Inflammatory macrophage treated with lipopolysaccharide for 4 hours (primary cell): ENCODE measurements at regions not wholly inside any gene's neighbourhood (a gene's known extent, or its start where the extent isn't known, plus 50 kb on each side); places are given as distances from the start of the nearest gene placed in this dataset.
"Not testable (repeated sequence)": the region's sequence is repeated elsewhere in the genome, so short reads cannot be mapped to it uniquely, and the experiment has no call there.

Experiments
- DNase-seq: peaks from one replicate; pipeline ENCODE4 v3.0.0-alpha.2; 2020

DNA sequence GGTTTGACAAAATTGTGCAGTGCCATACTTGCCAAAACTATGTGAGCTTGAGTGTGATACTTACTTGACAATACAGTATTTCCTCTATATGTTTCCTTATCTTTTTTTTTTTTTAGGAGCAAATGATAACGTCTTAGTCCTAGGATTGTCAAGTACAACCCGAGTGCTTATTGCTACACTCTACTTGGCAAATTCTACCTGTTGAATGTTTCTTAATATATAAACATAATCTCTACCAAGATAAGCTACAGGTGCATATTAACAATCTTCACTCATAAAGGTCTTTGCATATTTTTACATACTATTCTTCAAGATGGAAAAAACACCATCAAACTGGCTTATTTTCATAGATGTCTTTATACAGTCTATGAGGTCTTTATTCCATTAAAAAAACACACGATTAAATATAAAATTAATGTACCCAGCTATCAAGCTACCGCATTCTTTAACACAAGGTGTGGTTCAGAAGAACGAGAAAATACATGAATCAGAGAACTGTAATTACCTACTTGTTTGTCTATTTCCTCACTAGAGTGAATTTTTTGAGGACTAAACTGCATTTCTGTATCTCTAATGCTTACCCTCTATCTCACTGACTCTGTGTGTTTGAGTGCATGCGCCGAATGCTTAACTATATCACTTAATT, 76.1 kb upstream of the PDSS1 start:
- DNase-seq, result no peak

DNA sequence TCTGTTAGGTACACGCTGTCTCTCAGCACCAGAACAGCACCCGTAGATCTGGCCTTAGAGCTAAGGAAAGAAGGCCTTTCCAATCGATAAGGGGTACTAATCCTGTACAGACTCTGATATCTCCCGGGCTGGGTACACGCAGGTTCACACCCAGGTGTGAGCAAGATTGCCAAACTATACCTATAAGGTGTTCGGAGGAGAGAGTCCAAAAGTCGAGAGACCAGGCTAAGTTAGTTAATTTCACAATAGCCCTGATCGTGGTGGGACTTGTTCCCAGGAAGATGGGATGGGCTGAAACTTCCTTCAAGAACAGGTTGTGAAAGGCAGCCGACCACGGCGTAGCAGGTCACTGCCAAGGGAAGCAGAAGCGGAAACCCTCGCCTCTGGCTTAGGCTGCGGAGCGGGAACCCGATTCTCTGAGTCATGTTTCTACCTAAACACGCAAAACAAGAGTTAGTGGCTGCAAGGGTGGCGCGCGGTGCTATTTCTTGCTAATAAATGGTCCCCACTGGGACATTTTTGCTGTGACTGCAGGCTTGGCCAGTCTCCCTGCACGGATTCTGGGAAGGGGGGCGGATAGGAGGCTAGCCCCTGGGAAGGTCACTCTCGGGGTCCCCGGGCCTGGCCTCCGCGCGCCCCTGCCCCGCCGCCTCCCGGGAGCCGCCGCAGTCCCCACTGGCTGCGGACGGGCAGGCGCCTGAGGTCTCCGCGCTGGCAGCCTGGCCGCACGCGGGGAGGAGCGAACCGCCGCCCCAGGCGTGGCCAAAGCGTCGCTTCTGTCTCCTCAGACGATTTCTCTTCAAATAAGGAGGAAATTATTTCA, 75.4 kb upstream of the PDSS1 start:
- peak; percentile 75 for DNase-seq

DNA sequence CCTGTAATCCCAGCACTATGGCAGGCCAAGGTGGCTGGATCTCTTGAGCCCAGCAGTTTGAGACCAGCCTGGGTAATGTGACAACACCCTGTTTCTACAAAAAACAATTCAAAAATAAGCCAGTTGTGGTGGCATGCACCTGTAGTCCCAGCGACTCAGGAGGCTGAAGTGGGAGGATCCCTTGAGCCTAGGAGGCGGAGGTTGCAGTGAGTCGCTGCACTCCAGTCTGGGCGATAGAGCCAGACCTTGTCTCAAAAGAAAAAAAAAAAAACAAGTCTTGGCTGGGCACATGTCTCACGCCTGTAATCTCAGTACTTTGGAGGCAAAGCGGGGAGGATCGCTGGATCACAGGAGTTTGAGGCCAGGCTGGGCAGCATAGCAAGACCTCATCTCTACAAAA, 74.6 kb upstream of the PDSS1 start:
- no peak for DNase-seq

DNA sequence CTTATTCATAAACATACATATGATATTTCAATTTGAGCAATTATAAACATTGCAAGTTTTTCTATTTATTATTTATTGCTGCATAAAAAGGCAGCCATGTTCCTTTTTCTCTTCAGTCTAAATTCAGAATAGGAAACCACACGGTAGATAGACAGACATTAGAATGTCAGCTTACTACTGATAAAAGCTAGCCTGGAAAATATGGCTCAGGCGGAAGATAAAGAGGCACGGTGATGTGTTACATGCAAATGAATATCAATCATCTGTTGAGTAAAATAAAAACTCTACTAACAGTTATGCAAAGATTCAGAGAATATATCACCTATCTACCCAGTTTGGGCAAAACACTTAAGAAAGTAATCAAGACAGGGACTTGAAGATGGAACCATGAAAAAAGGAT, 73.5 kb upstream of the PDSS1 start:
- no peak for DNase-seq

DNA sequence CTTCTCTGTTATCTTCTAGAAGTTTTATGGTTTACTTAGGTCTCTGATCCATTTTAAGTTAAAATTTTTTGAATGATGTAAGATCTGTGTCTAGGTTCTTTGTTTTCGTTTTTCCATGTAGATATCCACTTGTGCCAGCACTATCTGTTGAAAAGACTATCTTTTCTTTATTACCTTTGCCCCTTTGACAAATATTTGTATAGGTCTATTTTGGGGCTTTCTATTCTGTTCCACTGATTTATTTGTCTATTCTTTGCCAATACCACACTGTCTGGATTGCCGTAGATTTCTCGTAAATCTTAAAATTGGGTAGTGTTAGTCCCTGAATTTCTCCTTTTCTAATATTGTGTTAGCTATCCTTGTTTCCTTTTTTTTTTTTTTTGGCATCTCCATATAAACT, 71.4 kb upstream of the PDSS1 start:
- no peak for DNase-seq

DNA sequence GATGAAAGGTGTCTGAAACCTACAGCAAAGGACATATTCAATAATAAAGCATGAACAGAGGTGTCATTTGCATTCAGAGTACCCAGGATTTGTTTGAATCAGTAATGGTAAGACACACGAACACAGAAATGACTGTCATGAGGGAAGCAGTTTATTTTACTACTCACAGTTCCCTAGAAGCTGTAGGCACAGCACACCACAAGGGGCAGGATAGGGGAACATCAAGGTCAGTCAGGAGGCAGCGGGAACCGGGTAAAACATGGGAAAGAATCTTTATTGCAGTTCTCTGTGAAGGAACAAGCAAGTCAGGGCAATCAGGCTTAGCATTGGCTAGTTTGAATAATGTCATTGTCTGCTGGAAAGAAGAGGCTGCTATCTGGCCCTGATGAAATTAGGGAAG, 70.2 kb upstream of the PDSS1 start:
- peak; percentile 36 for DNase-seq

DNA sequence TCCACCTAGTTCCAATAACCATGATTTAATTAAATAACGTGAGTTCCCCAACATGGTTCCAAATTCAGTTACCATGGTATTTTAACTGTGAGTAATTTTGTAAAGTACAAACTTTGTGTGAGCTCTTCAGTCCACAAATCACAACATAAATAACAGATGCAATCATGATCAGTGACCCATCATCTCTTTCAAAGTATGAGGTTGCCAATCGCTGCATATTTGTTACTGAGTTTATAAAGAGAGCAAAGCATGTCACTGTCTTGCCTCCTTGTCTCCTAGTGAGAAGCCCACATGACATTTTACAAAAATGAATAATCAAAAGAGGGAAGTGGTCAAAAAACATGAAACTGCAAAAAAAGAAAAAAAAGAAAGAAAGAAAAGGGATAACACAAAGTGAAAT, 69.1 kb upstream of the PDSS1 start:
- peak; percentile 51 for DNase-seq

DNA sequence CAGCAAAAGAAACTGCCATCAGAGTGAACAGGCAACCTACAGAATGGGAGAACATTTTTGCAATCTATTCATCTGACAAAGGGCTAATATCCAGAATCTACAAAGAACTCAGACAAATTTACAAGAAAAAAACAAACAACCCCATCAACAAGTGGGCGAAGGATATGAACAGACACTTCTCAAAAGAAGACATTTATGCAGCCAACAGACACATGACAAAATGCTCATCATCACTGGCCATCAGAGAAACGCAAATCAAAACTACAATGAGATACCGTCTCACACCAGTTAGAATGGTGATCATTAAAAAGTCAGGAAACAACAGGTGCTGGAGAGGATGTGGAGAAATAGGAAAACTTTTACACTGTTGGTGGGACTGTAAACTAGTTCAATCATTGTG, 65.3 kb upstream of the PDSS1 start:
- not testable (repeated sequence) for DNase-seq

DNA sequence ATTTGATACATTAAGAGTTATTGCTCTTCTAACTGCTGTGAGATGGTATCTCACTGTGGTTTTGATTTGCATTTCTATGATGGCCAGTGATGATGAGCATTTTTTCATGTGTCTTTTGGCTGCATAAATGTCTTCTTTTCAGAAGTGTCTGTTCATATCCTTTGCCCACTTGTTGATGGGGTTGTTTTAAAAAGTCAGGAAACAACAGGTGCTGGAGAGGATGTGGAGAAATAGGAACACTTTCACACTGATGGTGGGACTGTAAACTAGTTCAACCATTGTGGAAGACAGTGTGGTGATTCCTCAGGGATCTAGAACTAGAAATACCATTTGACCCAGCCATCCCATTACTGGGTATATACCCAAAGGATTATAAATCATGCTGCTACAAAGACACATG, 63.4 kb upstream of the PDSS1 start:
- not testable (repeated sequence) for DNase-seq

DNA sequence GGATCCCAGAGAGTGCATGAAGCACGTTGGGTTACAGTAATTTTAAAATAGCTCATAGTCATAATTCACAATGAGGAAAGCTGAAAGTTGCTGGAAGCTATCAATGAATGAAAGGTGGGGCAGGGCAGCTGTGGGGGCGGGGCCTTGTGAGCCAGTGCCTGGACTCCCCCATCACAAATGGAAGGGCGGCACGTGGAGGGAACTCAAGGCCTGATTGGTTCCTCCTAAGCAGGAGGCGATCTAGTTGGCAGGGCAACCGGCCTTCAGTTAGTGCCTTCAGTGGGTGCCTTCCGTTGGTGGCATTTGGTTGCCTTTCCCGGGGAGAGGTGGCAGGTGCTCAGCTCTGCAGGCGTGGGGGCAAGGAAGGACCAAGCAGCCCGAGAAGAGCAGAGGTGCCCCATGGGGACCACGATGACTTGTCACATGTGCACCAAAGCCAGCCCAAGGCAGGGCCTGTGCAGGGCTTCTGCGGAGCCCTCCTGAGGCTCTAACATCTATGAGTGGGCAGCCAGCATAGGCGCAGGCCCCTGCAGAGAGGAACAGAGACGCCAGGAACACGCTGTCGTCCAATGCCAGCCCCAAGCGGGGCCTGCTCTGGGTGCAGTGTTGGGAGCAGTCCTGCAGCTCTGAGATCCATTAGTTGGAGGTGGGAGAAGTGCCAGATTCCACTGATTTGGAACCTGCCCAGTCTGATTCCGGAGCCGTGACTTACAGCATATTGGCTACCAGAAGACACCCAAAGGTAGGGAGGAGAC, 59.8 kb upstream of the PDSS1 start:
- DNase-seq, result no peak

DNA sequence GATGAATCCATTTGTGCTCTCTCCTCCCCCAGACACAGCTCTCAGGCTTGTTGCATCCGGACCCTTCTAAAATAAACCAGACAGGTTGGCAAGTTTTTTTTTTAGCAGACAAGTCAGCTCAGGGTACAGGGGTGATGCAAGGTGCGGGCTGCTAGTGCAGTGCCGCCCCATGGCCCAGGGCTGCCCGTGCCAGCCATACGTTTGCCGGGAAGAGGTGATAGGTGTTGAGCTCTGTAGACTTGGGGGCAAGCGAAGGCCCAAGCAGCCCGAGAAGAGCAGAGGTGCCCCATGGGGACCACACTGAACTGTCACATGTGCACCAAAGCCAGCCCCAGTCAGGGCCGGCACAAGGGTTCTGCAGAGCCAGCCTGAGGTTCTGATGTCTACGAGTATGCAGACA, 57.1 kb upstream of the PDSS1 start:
- no peak for DNase-seq

DNA sequence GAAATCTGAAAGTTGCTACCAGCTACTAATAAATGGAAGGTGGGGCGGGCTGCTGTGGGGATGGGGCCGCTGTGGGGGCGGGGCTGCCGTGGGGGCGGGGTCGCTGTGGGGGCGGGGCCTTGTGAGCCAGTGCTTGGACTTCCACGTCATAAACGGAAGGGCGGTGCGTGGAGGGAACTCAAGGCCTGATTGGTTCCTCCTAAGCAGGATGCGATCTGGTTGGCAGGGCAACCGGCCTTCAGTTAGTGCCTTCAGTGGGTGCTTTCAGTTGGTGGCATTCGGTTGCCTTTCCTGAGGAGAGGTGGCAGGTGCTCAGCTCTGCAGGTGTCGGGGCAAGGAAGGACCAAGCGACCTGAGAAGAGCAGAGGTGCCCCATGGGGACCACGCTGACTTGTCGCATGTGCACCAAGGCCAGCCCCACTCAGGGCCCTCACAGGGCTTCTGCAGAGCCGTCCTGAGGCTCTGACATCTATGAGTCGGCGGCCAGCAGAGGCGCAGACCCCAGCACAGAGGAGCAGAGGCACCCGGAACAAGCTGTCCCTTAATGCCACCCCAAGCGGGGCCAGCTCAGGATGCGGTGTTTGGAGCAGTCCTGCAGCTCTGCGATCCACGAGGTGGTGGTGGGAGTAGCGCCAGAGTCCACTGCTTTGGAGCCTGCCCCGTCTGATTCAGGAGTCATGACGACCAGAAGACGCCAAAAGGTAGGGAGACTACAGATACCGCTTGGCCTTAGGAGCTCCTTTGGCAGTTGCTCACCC, 54.4 kb upstream of the PDSS1 start:
- no peak for DNase-seq

DNA sequence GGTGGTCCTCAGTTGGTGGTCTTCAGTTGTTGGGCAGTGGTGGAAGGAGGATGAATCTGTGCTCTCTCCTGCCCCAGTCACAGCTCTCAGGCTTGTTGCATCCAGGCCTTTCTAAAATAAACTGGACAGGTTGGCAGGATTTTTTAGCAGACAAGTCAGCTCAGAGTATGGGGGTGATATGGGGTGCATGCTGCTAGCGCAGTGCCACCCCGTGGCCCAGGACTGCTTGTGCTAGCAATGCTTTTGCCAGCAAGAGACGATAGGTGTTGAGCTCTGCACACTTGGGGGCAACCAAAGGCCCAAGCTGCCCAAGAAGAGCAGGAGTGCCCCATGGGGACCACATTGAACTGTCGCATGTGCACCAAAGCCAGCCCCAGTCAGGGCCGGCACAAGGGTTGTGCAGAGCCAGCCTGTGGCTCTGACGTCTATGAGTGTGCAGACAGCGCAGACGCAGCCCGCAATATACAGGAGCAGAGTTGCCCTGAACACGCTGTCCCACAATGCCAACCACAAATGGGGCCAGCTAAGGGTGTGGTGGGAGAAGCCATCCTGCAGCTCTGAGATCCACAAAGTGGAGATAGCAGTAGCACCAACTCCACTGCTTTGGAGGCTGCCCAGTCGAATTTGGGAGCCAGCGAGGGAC, 49.8 kb upstream of the PDSS1 start:
- DNase-seq, result no peak
